GM12878 (cell line): ENCODE measurements at regions not wholly inside any gene's neighbourhood (a gene's known extent, or its start where the extent isn't known, plus 50 kb on each side); places are given as distances from the start of the nearest gene placed in this dataset.

Source experiments
- ATAC-seq: fragments of 200-7000 bp; cut with Tn5 transposase; 3 replicates; pipeline ENCODE4 v1.9.1; 2020; ENCODE audit warnings: mild to moderate bottlenecking, moderate library complexity
- BruUV-seq: library from RNA; stranded (reverse); fragments of 400-500 nt; replicated peaks from 2 replicates; lab custom pipeline; 2021; lab: Mats Ljungman, UMichigan
- CTCF ChIA-PET: fragments of 300-600 bp; sonication (Branson Sonifier 250); formaldehyde crosslinking; extraction: SDS; loops from one replicate; lab custom pipeline; 2021; ENCODE audit warnings: inconsistent platforms; lab: Yijun Ruan, JAX
- POLR2A ChIA-PET: fragments of 350-600 bp; formaldehyde crosslinking; extraction: SDS; loops from one replicate; lab custom pipeline; 2021; ENCODE audit warnings: inconsistent platforms; lab: Charles Lee
- RAD21 ChIA-PET: fragments of 300-600 bp; sonication (Branson Sonifier 250); formaldehyde crosslinking; loops from one replicate; lab custom pipeline; 2023; ENCODE audit warnings: antibody characterized with exemption; ENCODE audit not compliant: unreplicated experiment; lab: Charles Lee
- SMC1A ChIA-PET: fragments of 300-600 bp; sonication (Branson Sonifier 250); formaldehyde crosslinking; loops from one replicate; lab custom pipeline; 2023; ENCODE audit not compliant: unreplicated experiment, uncharacterized antibody; lab: Charles Lee
- DNase-seq: peaks from one replicate; pipeline ENCODE4 v3.0.0-alpha.2; 2011; ENCODE audit warnings: low read depth, low spot score
- FAIRE-seq: peaks from 3 replicates; lab custom pipeline; 2011; peaks lifted over from hg19 to GRCh38; lab: Jason Lieb, UNC
- H2AFZ ChIP-seq: 2 replicates; pipeline ENCODE4 v1.6.0; 2011; ENCODE audit warnings: low read depth, low read length, control low read depth; ENCODE audit not compliant: control insufficient read depth
- H3K27ac ChIP-seq: 2 replicates; pipeline ENCODE4 v1.5.1; 2011; ENCODE audit warnings: control low read depth; ENCODE audit not compliant: control insufficient read depth, insufficient read depth
- H3K27me3 ChIP-seq, 2 experiments: replicated peaks in 1 of 2; 2 replicates each; pipeline versions ENCODE4 v1.6.0 to v1.6.1; 2011; ENCODE audit warnings: low read length in 1 of 2; ENCODE audit not compliant: control insufficient read depth in 2 of 2, insufficient read depth in 2 of 2
- H3K36me3 ChIP-seq, 2 experiments: 2 replicates each; pipeline ENCODE4 v1.5.1; 2011; ENCODE audit warnings: low read length in 1 of 2; ENCODE audit not compliant: control insufficient read depth in 2 of 2, insufficient read depth in 2 of 2
- H3K4me1 ChIP-seq: 2 replicates; pipeline ENCODE4 v1.6.1; 2011; ENCODE audit warnings: mild to moderate bottlenecking, low read length, moderate library complexity, mixed read lengths; ENCODE audit not compliant: control insufficient read depth, insufficient read depth
- H3K4me2 ChIP-seq: 2 replicates; pipeline ENCODE4 v1.6.0; 2011; ENCODE audit warnings: control low read depth; ENCODE audit not compliant: control insufficient read depth, insufficient read depth
- H3K4me3 ChIP-seq: fragments of 200-600 bp; sonication (generic); 2 replicates; pipeline ENCODE4 v1.5.1; 2016
- H3K79me2 ChIP-seq: 2 replicates; pipeline ENCODE4 v1.6.0; 2011; ENCODE audit warnings: low read length; ENCODE audit not compliant: control insufficient read depth, insufficient read depth
- H3K9ac ChIP-seq: 2 replicates; pipeline ENCODE4 v1.8.0; 2011; ENCODE audit warnings: low read length, control low read depth, mixed read lengths; ENCODE audit not compliant: control insufficient read depth, insufficient read depth
- H3K9me3 ChIP-seq: replicated peaks from 3 replicates; pipeline ENCODE4 v1.5.1; 2011; ENCODE audit warnings: mild to moderate bottlenecking, low read length; ENCODE audit not compliant: control insufficient read depth, insufficient read depth
- H4K20me1 ChIP-seq: 2 replicates; pipeline ENCODE4 v1.6.0; 2011; ENCODE audit not compliant: control insufficient read depth, insufficient read depth
- CHD4 ChIP-seq: fragments of 200-600 bp; sonication (generic); IDR thresholded peaks from 2 replicates; pipeline ENCODE4 v1.6.1; 2016; ENCODE audit warnings: mild to moderate bottlenecking
- CUX1 ChIP-seq: IDR thresholded peaks from 2 replicates; pipeline ENCODE4 v1.6.1; 2012; ENCODE audit warnings: improper control_type of control experiment, low read depth, low read length; ENCODE audit not compliant: insufficient replicate concordance
- GABPA ChIP-seq: IDR thresholded peaks from 2 replicates; pipeline ENCODE4 v1.6.1; 2014; ENCODE audit warnings: antibody characterized with exemption, low read depth, mild to moderate bottlenecking, inconsistent platforms
- KDM1A ChIP-seq: fragments of 200-600 bp; sonication (generic); IDR thresholded peaks from 2 replicates; pipeline ENCODE4 v1.6.1; 2016; ENCODE audit warnings: borderline replicate concordance
- MTA2 ChIP-seq: fragments of 450-650 bp; IDR thresholded peaks from 2 replicates; pipeline ENCODE4 v1.6.1; 2016; ENCODE audit warnings: low read depth, mild to moderate bottlenecking, moderate library complexity
- MYB ChIP-seq: fragments of 150-350 bp; IDR thresholded peaks from 2 replicates; pipeline ENCODE4 v1.6.1; 2014; ENCODE audit warnings: mild to moderate bottlenecking, low read depth, low read length, borderline replicate concordance
- NFYA ChIP-seq: IDR thresholded peaks from 2 replicates; pipeline ENCODE4 v1.6.1; 2011; ENCODE audit warnings: low read depth, mild to moderate bottlenecking, low read length, improper control_type of control experiment, borderline replicate concordance
- NR2F1 ChIP-seq: fragments of 450-650 bp; conservative IDR thresholded peaks from 2 replicates; pipeline ENCODE4 v1.6.1; 2017; ENCODE audit warnings: mild to moderate bottlenecking
- PML ChIP-seq: IDR thresholded peaks from 2 replicates; pipeline ENCODE4 v1.6.1; 2012; ENCODE audit warnings: low read length, inconsistent platforms
- SP1 ChIP-seq: IDR thresholded peaks from one replicate; pipeline ENCODE4 v1.6.1; 2011; ENCODE audit warnings: low read depth, low read length
- YY1 ChIP-seq: IDR thresholded peaks from 2 replicates; pipeline ENCODE4 v1.6.1; 2011; ENCODE audit warnings: low read depth, mild to moderate bottlenecking, low read length
- ZNF24 ChIP-seq: fragments of 450-650 bp; IDR thresholded peaks from 2 replicates; pipeline ENCODE4 v1.6.1; 2017; ENCODE audit warnings: antibody characterized with exemption, mild to moderate bottlenecking
- WGBS: methylation state at CpG from one replicate; pipeline ENCODE4 v1.1.6; 2016; ENCODE audit warnings: low lambda C conversion rate; ENCODE audit not compliant: insufficient replicate concordance, insufficient coverage; ENCODE audit errors: missing lambda C conversion rate; 5-methylcytosine and 5-hydroxymethylcytosine counted together
- in situ Hi-C: fragments of 300-500 bp; cut with MboI; formaldehyde crosslinking; loops from 9 replicates; pipeline ENCODE4 v1.14.3; 2018; ENCODE audit warnings: mixed read lengths
- intact Hi-C: fragments of 100-400 bp; cut with micrococcal nuclease; formaldehyde crosslinking; loops from one replicate; pipeline ENCODE4 v1.14.2; 2022; ENCODE audit not compliant: unreplicated experiment
- TF ChIP-seq, protein P1 (sequence below): fragments of 450-650 bp; formaldehyde crosslinking; IDR thresholded peaks from 2 replicates; pipeline ENCODE4 v1.4.0; 2020; ENCODE audit warnings: mild to moderate bottlenecking, moderate library complexity

DNA sequence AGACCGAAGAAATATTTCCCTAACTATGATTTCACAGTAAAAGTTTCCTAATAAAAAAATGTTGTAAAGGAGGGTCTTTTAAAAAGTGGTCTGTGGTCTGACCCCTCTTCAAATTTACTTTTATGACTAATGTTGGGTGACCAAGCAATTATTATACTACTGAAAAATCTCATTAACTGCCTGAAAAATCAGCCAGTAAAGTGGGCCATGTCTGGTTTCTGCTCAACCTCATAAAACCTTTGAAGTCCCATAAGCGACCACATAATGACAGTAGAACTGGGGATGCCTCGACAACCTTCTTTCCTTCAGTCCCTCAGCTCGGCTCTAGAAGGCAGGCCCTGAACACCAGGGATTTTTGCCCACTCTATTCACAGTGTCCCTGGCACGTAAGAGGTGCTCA, 434.3 kb downstream of the EFNB2 start:
- 3% methylated on average over 5 of the region's 5 CpGs for WGBS
- ChIA-PET POLR2A (no interaction called here), CTCF (interaction anchor here (0.6 to 1.1 kb wide), 2 partner anchors 22 to 421 kb away, joined by 3 read pairs; no protein-coding TSS in a partner anchor), SMC1A (interaction anchor here (0.6 to 1.8 kb wide), 3 partner anchors 16 to 21 kb away, joined by 3 to 5 read pairs (median 4); no protein-coding TSS in a partner anchor), RAD21 (interaction anchor here (1.2 to 1.9 kb wide), 2 partner anchors 10 to 16 kb away, joined by 3 to 6 read pairs; no protein-coding TSS in a partner anchor)
- H3K27ac ChIP-seq = no peak overlapping the region
- H3K9ac ChIP-seq = no peak overlapping the region
- no peak overlapping the region for H3K4me2 ChIP-seq
- DNase-seq (no peak), ATAC-seq (peak; percentile 61), FAIRE-seq (no peak)
- no peaks in the 10 kb centered on the region for H3K27me3 ChIP-seq
- TF ChIP-seq KDM1A = no peak
- peak; percentile 87 for TF ChIP-seq MTA2
- TF ChIP-seq NR2F1 = peak; percentile 69; the same call in 1 of the 2 replicates
- TF ChIP-seq PML = no peak
- TF ChIP-seq CHD4 = no peak
- no peak for TF ChIP-seq CUX1
- TF ChIP-seq NFYA = no peak
- no peak for TF ChIP-seq GABPA
- no peak for TF ChIP-seq MYB
- TF ChIP-seq, protein P1, sequence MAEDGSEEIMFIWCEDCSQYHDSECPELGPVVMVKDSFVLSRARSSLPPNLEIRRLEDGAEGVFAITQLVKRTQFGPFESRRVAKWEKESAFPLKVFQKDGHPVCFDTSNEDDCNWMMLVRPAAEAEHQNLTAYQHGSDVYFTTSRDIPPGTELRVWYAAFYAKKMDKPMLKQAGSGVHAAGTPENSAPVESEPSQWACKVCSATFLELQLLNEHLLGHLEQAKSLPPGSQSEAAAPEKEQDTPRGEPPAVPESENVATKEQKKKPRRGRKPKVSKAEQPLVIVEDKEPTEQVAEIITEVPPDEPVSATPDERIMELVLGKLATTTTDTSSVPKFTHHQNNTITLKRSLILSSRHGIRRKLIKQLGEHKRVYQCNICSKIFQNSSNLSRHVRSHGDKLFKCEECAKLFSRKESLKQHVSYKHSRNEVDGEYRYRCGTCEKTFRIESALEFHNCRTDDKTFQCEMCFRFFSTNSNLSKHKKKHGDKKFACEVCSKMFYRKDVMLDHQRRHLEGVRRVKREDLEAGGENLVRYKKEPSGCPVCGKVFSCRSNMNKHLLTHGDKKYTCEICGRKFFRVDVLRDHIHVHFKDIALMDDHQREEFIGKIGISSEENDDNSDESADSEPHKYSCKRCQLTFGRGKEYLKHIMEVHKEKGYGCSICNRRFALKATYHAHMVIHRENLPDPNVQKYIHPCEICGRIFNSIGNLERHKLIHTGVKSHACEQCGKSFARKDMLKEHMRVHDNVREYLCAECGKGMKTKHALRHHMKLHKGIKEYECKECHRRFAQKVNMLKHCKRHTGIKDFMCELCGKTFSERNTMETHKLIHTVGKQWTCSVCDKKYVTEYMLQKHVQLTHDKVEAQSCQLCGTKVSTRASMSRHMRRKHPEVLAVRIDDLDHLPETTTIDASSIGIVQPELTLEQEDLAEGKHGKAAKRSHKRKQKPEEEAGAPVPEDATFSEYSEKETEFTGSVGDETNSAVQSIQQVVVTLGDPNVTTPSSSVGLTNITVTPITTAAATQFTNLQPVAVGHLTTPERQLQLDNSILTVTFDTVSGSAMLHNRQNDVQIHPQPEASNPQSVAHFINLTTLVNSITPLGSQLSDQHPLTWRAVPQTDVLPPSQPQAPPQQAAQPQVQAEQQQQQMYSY (CRISPR knock-in tag) = no peak
- no peak for TF ChIP-seq SP1
- TF ChIP-seq YY1 = no peak
- no peak for TF ChIP-seq ZNF24
- H2AFZ ChIP-seq = no peak overlapping the region
- BruUV-seq = no TSS peak
- no peaks in the 10 kb centered on the region for H3K79me2 ChIP-seq
- intact Hi-C loops (no loop called here), in situ Hi-C loops (no loop called here)
- no peaks in the 10 kb centered on the region for H4K20me1 ChIP-seq
- H3K4me1 ChIP-seq = no peaks in the 10 kb centered on the region
- H3K36me3 ChIP-seq = no peaks in the 10 kb centered on the region
- H3K4me3 ChIP-seq = no peak overlapping the region
- H3K9me3 ChIP-seq = no peaks in the 10 kb centered on the region
